SW480 (cell line): ENCODE measurements at regions not wholly inside any gene's neighbourhood (a gene's known extent, or its start where the extent isn't known, plus 50 kb on each side); places are given as distances from the start of the nearest gene placed in this dataset.

ENCODE experiments used
- DNase-seq: peaks from one replicate; pipeline ENCODE4 v3.0.0-alpha.2; 2016; ENCODE audit warnings: low spot score

GRCh38 chr10:29160150-29160617 lies 128.7 kb upstream of the LYZL1 start:
- DNase-seq, result peak; percentile 96

- no peak for DNase-seq
These were observed 125.1 kb upstream of the LYZL1 start for GRCh38 chr10:29163746-29164145.

GRCh38 chr10:29166713-29167112 lies 122.2 kb upstream of the LYZL1 start:
- DNase-seq, result peak; percentile 9

GRCh38 chr10:29169021-29169420 lies 119.8 kb upstream of the LYZL1 start:
- DNase-seq, result no peak

GRCh38 chr10:29171717-29172116 lies 117.2 kb upstream of the LYZL1 start:
- no peak for DNase-seq

- no peak for DNase-seq
These were observed 114.5 kb upstream of the LYZL1 start for GRCh38 chr10:29174389-29174788.

- no peak for DNase-seq
These were observed 111.7 kb upstream of the LYZL1 start for GRCh38 chr10:29176845-29177832.

- no peak for DNase-seq
These were observed 106.9 kb upstream of the LYZL1 start for GRCh38 chr10:29181936-29182335.

- DNase-seq, result no peak
These were observed 105.4 kb upstream of the LYZL1 start for GRCh38 chr10:29183301-29183945.

GRCh38 chr10:29184205-29185000 lies 104.5 kb upstream of the LYZL1 start:
- DNase-seq, result no peak

- DNase-seq, result no peak
These were observed 103.8 kb upstream of the LYZL1 start for GRCh38 chr10:29185050-29185449.

- no peak for DNase-seq
These were observed 102.6 kb upstream of the LYZL1 start for GRCh38 chr10:29186221-29186620.

- no peak for DNase-seq
These were observed 99.6 kb upstream of the LYZL1 start for GRCh38 chr10:29189256-29189655.

GRCh38 chr10:29191674-29192073 lies 97.2 kb upstream of the LYZL1 start:
- no peak for DNase-seq

GRCh38 chr10:29199339-29199738 lies 89.5 kb upstream of the LYZL1 start:
- no peak for DNase-seq

- no peak for DNase-seq
These were observed 88.8 kb upstream of the LYZL1 start for GRCh38 chr10:29199941-29200679.

- no peak for DNase-seq
These were observed 86.4 kb upstream of the LYZL1 start for GRCh38 chr10:29202386-29202940.

GRCh38 chr10:29203432-29203831 lies 85.4 kb upstream of the LYZL1 start:
- DNase-seq, result no peak

- no peak for DNase-seq
These were observed 84.6 kb upstream of the LYZL1 start for GRCh38 chr10:29204070-29204800.

GRCh38 chr10:29205787-29206186 lies 83.1 kb upstream of the LYZL1 start:
- no peak for DNase-seq

GRCh38 chr10:29208845-29209244 lies 80.0 kb upstream of the LYZL1 start:
- no peak for DNase-seq
